Fibroblast of villous mesenchyme (primary cell): ENCODE measurements at regions not wholly inside any gene's neighbourhood (a gene's known extent, or its start where the extent isn't known, plus 50 kb on each side); places are given as distances from the start of the nearest gene placed in this dataset.

ENCODE experiments used
- DNase-seq: peaks from one replicate; pipeline ENCODE4 v3.0.0-alpha.2; 2010; ENCODE audit warnings: low read depth
- H3K4me3 ChIP-seq: 2 replicates; pipeline ENCODE4 v1.5.1; 2011; ENCODE audit warnings: low read depth, mild to moderate bottlenecking, low read length
- TF ChIP-seq, protein P1 (sequence below): IDR thresholded peaks from 2 replicates; pipeline ENCODE4 v1.5.1; 2012; ENCODE audit warnings: low read depth, mild to moderate bottlenecking, low read length; ENCODE audit not compliant: insufficient read depth

- no peak overlapping the region for H3K4me3 ChIP-seq
- no peak for DNase-seq
- TF ChIP-seq, protein P1, sequence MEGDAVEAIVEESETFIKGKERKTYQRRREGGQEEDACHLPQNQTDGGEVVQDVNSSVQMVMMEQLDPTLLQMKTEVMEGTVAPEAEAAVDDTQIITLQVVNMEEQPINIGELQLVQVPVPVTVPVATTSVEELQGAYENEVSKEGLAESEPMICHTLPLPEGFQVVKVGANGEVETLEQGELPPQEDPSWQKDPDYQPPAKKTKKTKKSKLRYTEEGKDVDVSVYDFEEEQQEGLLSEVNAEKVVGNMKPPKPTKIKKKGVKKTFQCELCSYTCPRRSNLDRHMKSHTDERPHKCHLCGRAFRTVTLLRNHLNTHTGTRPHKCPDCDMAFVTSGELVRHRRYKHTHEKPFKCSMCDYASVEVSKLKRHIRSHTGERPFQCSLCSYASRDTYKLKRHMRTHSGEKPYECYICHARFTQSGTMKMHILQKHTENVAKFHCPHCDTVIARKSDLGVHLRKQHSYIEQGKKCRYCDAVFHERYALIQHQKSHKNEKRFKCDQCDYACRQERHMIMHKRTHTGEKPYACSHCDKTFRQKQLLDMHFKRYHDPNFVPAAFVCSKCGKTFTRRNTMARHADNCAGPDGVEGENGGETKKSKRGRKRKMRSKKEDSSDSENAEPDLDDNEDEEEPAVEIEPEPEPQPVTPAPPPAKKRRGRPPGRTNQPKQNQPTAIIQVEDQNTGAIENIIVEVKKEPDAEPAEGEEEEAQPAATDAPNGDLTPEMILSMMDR, result no peak
Observed at GRCh38 chr6:21829126-21829525, 235.6 kb downstream of the SOX4 start.

DNA sequence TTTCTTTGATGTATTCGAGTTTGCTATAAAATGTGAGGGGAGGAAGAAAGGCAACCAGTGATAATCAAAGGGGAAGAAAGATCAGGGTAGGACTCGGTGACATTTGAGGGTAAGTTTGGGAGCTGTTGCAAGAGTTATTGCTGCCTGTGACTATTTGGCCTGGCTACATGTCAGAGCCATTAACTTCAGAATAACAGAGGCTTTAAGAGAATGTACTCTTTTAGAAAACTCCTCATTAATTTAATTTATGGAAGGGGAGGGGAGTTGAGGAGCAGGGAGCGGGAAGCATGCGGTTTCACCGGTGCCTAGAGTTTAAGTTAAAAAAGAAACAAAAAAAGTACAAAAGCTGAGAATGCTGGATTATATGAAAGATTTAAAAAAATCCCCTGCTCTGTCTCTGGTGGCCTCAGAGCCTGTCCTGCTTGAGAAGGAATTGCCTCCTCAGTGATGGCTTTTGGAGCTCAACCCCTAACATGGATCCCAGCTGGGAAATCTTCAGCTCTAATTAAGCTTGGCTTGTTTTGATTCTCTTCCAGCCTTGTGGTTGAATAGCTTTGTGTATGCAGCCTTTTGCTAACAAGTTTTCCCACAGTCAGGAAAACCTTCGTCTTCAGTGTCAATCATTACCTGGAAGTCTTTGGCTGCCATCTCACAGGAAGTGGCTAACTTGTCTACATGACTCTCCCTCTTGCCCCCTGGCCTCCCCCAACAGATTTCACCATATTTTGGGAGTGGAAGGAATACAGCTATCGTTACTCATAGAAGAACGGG is 238.2 kb downstream of the SOX4 start:
- DNase-seq, result peak; percentile 46
- H3K4me3 ChIP-seq, result no peak overlapping the region
- TF ChIP-seq, protein P1, result no peak

- TF ChIP-seq, protein P1, result no peak
- DNase-seq, result peak; percentile 45
- no peak overlapping the region for H3K4me3 ChIP-seq
Observed at GRCh38 chr6:21836277-21836676, 242.7 kb downstream of the SOX4 start.

GRCh38 chr6:21836772-21837425 is 243.3 kb downstream of the SOX4 start:
- no peak overlapping the region for H3K4me3 ChIP-seq
- TF ChIP-seq, protein P1, result no peak
- no peak for DNase-seq

GRCh38 chr6:21840428-21840827 is 246.9 kb downstream of the SOX4 start:
- DNase-seq, result no peak
- TF ChIP-seq, protein P1, result no peak
- H3K4me3 ChIP-seq, result no peak overlapping the region

GRCh38 chr6:21842875-21843645 is 249.5 kb downstream of the SOX4 start:
- TF ChIP-seq, protein P1, result no peak
- DNase-seq, result no peak
- H3K4me3 ChIP-seq, result no peak overlapping the region
